ENCODE measurements at regions not wholly inside any gene's neighbourhood (a gene's known extent, or its start where the extent isn't known, plus 50 kb on each side); places are given as distances from the start of the nearest gene placed in this dataset.

DNA sequence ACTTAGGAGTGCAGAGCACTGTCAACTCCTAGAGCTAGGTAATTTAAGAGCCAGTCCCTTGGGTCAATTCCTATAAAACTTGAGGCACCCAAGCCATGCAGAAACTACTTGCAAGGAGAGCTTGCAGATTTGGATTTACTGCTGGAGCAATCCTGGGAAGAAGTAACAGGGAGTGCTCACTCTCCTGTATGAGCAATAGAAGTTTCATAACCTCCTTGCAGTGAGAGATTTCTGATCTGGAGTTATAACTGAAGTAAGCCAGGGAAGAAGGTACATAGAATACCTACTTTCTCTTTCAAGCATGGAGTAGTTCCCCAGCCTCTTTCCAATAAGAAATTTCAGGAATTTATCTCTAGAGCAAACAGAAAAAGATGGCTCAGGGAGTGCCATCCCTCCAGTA, 650.1 kb upstream of the USP15 start:
- TF ChIP-seq, protein P1, sequence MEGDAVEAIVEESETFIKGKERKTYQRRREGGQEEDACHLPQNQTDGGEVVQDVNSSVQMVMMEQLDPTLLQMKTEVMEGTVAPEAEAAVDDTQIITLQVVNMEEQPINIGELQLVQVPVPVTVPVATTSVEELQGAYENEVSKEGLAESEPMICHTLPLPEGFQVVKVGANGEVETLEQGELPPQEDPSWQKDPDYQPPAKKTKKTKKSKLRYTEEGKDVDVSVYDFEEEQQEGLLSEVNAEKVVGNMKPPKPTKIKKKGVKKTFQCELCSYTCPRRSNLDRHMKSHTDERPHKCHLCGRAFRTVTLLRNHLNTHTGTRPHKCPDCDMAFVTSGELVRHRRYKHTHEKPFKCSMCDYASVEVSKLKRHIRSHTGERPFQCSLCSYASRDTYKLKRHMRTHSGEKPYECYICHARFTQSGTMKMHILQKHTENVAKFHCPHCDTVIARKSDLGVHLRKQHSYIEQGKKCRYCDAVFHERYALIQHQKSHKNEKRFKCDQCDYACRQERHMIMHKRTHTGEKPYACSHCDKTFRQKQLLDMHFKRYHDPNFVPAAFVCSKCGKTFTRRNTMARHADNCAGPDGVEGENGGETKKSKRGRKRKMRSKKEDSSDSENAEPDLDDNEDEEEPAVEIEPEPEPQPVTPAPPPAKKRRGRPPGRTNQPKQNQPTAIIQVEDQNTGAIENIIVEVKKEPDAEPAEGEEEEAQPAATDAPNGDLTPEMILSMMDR (IDR thresholded peaks at IDR 0.05): no peak
- TF ChIP-seq POLR2AphosphoS5 (IDR thresholded peaks at IDR 0.05): no peak

All from breast epithelium (tissue), 3 donors.